ENCODE measurements at regions not wholly inside any gene's neighbourhood (a gene's known extent, or its start where the extent isn't known, plus 50 kb on each side); places are given as distances from the start of the nearest gene placed in this dataset.

DNA sequence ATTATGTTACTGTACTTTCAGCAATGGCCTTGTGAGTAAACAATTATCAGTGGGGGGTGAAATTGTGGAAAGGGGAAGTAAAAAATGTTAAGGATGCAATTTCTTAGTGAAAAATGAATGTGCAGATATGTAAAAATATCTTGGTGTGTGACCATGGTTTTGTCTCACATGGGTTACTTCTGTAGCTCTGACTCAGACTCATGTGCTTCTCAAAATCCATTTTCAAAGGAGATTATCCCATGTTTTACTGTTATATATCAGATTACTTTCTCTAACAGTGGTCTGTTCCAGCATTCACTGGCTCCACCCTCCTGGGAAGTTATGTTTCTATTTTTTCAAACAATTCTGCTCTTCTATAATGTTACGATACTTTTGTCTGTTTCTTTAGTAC is 298.2 kb upstream of the COL3A1 start:
- intact Hi-C loops (cut with DNase I, micrococcal nuclease) = no loop called here
- DNase-seq (no peak), ATAC-seq (no peak)
- TF ChIP-seq, protein P1, sequence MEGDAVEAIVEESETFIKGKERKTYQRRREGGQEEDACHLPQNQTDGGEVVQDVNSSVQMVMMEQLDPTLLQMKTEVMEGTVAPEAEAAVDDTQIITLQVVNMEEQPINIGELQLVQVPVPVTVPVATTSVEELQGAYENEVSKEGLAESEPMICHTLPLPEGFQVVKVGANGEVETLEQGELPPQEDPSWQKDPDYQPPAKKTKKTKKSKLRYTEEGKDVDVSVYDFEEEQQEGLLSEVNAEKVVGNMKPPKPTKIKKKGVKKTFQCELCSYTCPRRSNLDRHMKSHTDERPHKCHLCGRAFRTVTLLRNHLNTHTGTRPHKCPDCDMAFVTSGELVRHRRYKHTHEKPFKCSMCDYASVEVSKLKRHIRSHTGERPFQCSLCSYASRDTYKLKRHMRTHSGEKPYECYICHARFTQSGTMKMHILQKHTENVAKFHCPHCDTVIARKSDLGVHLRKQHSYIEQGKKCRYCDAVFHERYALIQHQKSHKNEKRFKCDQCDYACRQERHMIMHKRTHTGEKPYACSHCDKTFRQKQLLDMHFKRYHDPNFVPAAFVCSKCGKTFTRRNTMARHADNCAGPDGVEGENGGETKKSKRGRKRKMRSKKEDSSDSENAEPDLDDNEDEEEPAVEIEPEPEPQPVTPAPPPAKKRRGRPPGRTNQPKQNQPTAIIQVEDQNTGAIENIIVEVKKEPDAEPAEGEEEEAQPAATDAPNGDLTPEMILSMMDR (IDR thresholded peaks at IDR 0.05) = no peak
- H3K9me3 ChIP-seq = no peaks in the 10 kb centered on the region
- H3K36me3 ChIP-seq (ENCODE audit: low read depth) = no peaks in the 10 kb centered on the region
- H3K4me1 ChIP-seq (ENCODE audit: low read depth) = no peaks in the 10 kb centered on the region
- H3K4me3 ChIP-seq = no peak overlapping the region

DNA sequence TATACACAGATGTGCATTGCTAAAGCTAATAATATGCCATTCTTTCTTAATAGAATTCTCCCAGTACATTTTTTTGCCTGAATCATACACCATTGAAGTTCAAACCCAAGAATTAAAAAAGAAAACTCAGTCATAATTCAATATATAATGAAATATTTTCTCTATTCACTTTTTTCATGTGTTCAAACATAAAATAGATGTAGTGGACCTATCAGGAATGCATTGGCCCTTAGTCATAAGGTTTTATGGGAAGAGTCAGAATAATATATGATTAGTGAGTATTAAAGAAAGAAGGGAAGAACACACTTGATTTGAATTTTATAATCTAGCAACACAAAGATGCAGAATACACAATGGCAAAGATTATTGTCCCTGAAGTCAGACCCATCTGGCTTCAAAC is 297.0 kb upstream of the COL3A1 start:
- DNase-seq (no peak), ATAC-seq (no peak)
- intact Hi-C loops (cut with DNase I, micrococcal nuclease) = no loop called here
- no peaks in the 10 kb centered on the region for H3K36me3 ChIP-seq (ENCODE audit: low read depth)
- H3K9me3 ChIP-seq = no peaks in the 10 kb centered on the region
- TF ChIP-seq, protein P1 (IDR thresholded peaks at IDR 0.05) = no peak
- no peak overlapping the region for H3K4me3 ChIP-seq
- no peaks in the 10 kb centered on the region for H3K4me1 ChIP-seq (ENCODE audit: low read depth)

DNA sequence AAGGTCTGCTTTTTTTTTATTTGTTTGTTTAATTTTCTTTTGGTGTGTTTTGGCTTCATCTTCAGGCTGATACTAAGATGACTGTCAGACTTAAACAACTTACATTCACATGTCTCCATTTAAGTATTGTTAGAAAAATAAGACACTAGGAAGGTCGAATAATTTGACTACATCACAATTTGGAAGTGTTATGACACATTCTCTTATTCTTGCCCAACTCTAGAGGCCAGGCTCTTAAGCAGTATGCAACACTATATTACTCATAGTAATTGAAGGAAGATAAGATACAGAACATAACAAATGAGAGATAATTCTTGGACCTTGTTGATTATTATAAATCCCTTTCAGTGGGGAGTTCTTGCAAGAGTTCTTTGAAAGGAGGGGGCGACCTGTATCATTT is 295.3 kb upstream of the COL3A1 start:
- H3K4me1 ChIP-seq (ENCODE audit: low read depth) = no peaks in the 10 kb centered on the region
- no peaks in the 10 kb centered on the region for H3K9me3 ChIP-seq
- intact Hi-C loops (cut with DNase I, micrococcal nuclease) = no loop called here
- no peak overlapping the region for H3K4me3 ChIP-seq
- no peak for ATAC-seq
- TF ChIP-seq, protein P1 (IDR thresholded peaks at IDR 0.05) = no peak
- H3K36me3 ChIP-seq (ENCODE audit: low read depth) = no peaks in the 10 kb centered on the region
- no peak for DNase-seq

DNA sequence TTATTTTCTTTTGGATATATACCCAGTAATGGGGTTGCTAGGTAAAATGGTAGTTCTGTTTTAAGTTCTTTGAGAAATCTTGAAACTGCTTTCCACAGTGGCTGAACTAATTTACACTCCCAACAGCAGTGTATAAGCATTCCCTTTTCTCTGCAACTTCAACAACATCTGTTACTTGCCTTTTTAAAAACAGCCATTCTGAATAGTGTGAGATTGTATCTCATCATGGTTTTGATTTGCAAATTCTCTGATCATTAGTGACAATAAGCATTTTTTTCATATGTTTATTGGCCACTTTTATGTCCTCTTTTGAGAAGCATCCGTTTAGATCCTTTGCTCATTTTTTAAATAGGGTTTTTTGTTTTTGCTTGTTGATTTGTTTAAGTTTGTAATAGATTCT is 291.3 kb upstream of the COL3A1 start:
- ATAC-seq (no peak), DNase-seq (no peak)
- intact Hi-C loops (cut with DNase I, micrococcal nuclease) = no loop called here
- no peaks in the 10 kb centered on the region for H3K4me1 ChIP-seq (ENCODE audit: low read depth)
- H3K36me3 ChIP-seq (ENCODE audit: low read depth) = no peaks in the 10 kb centered on the region
- no peaks in the 10 kb centered on the region for H3K9me3 ChIP-seq
- H3K4me3 ChIP-seq = no peak overlapping the region
- TF ChIP-seq, protein P1 (IDR thresholded peaks at IDR 0.05) = no peak

DNA sequence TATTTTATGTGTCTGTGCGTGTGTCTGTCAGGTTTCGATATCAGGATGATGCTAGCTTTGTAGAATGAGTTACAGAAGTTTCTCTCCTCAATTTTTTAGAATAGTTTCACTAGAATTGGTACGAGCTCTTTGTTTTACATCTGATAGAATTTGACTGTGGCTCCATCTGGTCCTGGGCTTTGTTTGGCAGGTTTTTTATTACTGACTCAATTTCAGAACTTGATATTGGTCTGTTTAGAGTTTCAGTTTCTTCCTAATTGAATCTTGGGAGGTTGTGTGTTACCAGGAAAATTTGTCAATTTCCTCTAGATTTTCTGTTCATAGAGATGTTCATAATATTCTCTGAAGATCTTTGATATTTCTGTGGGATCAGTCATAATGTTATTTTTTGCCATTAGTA is 289.4 kb upstream of the COL3A1 start:
- no peaks in the 10 kb centered on the region for H3K4me1 ChIP-seq (ENCODE audit: low read depth)
- ATAC-seq = no peak
- TF ChIP-seq, protein P1 (IDR thresholded peaks at IDR 0.05) = no peak
- intact Hi-C loops (cut with DNase I, micrococcal nuclease) = no loop called here
- no peaks in the 10 kb centered on the region for H3K9me3 ChIP-seq
- H3K4me3 ChIP-seq = no peak overlapping the region
- no peaks in the 10 kb centered on the region for H3K36me3 ChIP-seq (ENCODE audit: low read depth)
- no peak for DNase-seq

DNA sequence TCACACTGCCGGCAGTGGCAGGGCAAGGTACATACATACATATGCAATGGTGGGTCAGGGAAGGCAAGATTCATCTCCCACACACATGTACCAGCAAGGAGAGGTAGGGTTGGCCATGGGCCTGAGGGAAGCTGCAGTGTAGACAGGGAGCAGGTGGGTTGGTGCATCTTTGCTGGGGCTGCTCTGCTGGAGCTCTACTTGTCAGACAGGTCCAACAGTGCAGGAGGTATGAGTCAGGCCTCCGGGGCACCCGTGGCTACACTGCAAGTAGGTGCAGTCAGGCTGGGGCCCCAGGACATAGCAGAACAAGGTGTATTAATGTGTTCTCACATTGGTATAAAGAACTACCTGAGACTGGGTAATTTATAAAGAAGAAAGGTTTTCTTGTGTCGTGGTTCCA is 281.1 kb upstream of the COL3A1 start:
- intact Hi-C loops (cut with DNase I, micrococcal nuclease) = no loop called here
- DNase-seq (peak in 1 of 3 donors; percentile 6), ATAC-seq (no peak)
- Histone ChIP-seq H3K4me1 (ENCODE audit: low read depth) (no peaks in the 10 kb centered on the region), H3K4me3 (no peak overlapping the region), H3K9me3 (no peaks in the 10 kb centered on the region), H3K36me3 (ENCODE audit: low read depth) (no peaks in the 10 kb centered on the region)
- TF ChIP-seq, protein P1 (IDR thresholded peaks at IDR 0.05) = no peak
